NCI-H345 treated with DMSO at 0.1 percent for 48 hours (cell line): ENCODE measurements at regions not wholly inside any gene's neighbourhood (a gene's known extent, or its start where the extent isn't known, plus 50 kb on each side); places are given as distances from the start of the nearest gene placed in this dataset.
A peak's percentile ranks its signal among the peaks of the same experiment; 100 is the strongest.

Experiments used
- DNase-seq: peaks from one replicate; lab custom pipeline; 2025; ENCODE audit not compliant: unreplicated experiment; lab: John Stamatoyannopoulos, UW

GRCh38 chr11:79894111-79894510 lies 453.3 kb upstream of the TENM4 start:
- DNase-seq = no peak

- no peak for DNase-seq
Measured at GRCh38 chr11:79890272-79890671, 449.4 kb upstream of the TENM4 start.

GRCh38 chr11:79864882-79865281 lies 424.1 kb upstream of the TENM4 start:
- DNase-seq = no peak

- no peak for DNase-seq
Measured at GRCh38 chr11:79860336-79860735, 419.5 kb upstream of the TENM4 start.

GRCh38 chr11:79857377-79858214 lies 416.8 kb upstream of the TENM4 start:
- no peak for DNase-seq

GRCh38 chr11:79852176-79852575 lies 411.3 kb upstream of the TENM4 start:
- DNase-seq = no peak

- no peak for DNase-seq
Measured at GRCh38 chr11:79845002-79845709, 404.3 kb upstream of the TENM4 start.

- no peak for DNase-seq
Measured at GRCh38 chr11:79834015-79834414, 393.2 kb upstream of the TENM4 start.

- no peak for DNase-seq
Measured at GRCh38 chr11:79830446-79830845, 389.6 kb upstream of the TENM4 start.

- DNase-seq = no peak
Measured at GRCh38 chr11:79829891-79830290, 389.1 kb upstream of the TENM4 start.

- DNase-seq = no peak
Measured at GRCh38 chr11:79822766-79823165, 381.9 kb upstream of the TENM4 start.

- DNase-seq = no peak
Measured at GRCh38 chr11:79813551-79813950, 372.7 kb upstream of the TENM4 start.

GRCh38 chr11:79809487-79809886 lies 368.7 kb upstream of the TENM4 start:
- no peak for DNase-seq

GRCh38 chr11:79807506-79807905 lies 366.7 kb upstream of the TENM4 start:
- no peak for DNase-seq

- DNase-seq = no peak
Measured at GRCh38 chr11:79796704-79797103, 355.9 kb upstream of the TENM4 start.

- DNase-seq = peak; percentile 41
Measured at GRCh38 chr11:79794484-79795393, 353.9 kb upstream of the TENM4 start.

- DNase-seq = no peak
Measured at GRCh38 chr11:79794057-79794456, 353.2 kb upstream of the TENM4 start.

GRCh38 chr11:79786961-79787360 lies 346.1 kb upstream of the TENM4 start:
- no peak for DNase-seq

- no peak for DNase-seq
Measured at GRCh38 chr11:79783833-79784232, 343.0 kb upstream of the TENM4 start.

- DNase-seq = no peak
Measured at GRCh38 chr11:79768343-79768742, 327.5 kb upstream of the TENM4 start.

- no peak for DNase-seq
Measured at GRCh38 chr11:79762279-79762921, 321.6 kb upstream of the TENM4 start.
